GM12878 (cell line): ENCODE measurements at regions not wholly inside any gene's neighbourhood (a gene's known extent, or its start where the extent isn't known, plus 50 kb on each side); places are given as distances from the start of the nearest gene placed in this dataset.

Experiments
- ATAC-seq: fragments of 200-7000 bp; cut with Tn5 transposase; 3 replicates; pipeline ENCODE4 v1.9.1; 2020; ENCODE audit warnings: mild to moderate bottlenecking, moderate library complexity
- BruUV-seq: library from RNA; stranded (reverse); fragments of 400-500 nt; replicated peaks from 2 replicates; lab custom pipeline; 2021; lab: Mats Ljungman, UMichigan
- CTCF ChIA-PET: fragments of 300-600 bp; sonication (Branson Sonifier 250); formaldehyde crosslinking; extraction: SDS; loops from one replicate; lab custom pipeline; 2021; ENCODE audit warnings: inconsistent platforms; lab: Yijun Ruan, JAX
- POLR2A ChIA-PET: fragments of 350-600 bp; formaldehyde crosslinking; extraction: SDS; loops from one replicate; lab custom pipeline; 2021; ENCODE audit warnings: inconsistent platforms; lab: Charles Lee
- RAD21 ChIA-PET: fragments of 300-600 bp; sonication (Branson Sonifier 250); formaldehyde crosslinking; loops from one replicate; lab custom pipeline; 2023; ENCODE audit warnings: antibody characterized with exemption; ENCODE audit not compliant: unreplicated experiment; lab: Charles Lee
- SMC1A ChIA-PET: fragments of 300-600 bp; sonication (Branson Sonifier 250); formaldehyde crosslinking; loops from one replicate; lab custom pipeline; 2023; ENCODE audit not compliant: unreplicated experiment, uncharacterized antibody; lab: Charles Lee
- DNase-seq: peaks from one replicate; pipeline ENCODE4 v3.0.0-alpha.2; 2011; ENCODE audit warnings: low read depth, low spot score
- FAIRE-seq: peaks from 3 replicates; lab custom pipeline; 2011; peaks lifted over from hg19 to GRCh38; lab: Jason Lieb, UNC
- H2AFZ ChIP-seq: 2 replicates; pipeline ENCODE4 v1.6.0; 2011; ENCODE audit warnings: low read depth, low read length, control low read depth; ENCODE audit not compliant: control insufficient read depth
- H3K27ac ChIP-seq: 2 replicates; pipeline ENCODE4 v1.5.1; 2011; ENCODE audit warnings: control low read depth; ENCODE audit not compliant: control insufficient read depth, insufficient read depth
- H3K27me3 ChIP-seq, 2 experiments: replicated peaks in 1 of 2; 2 replicates each; pipeline versions ENCODE4 v1.6.0 to v1.6.1; 2011; ENCODE audit warnings: low read length in 1 of 2; ENCODE audit not compliant: control insufficient read depth in 2 of 2, insufficient read depth in 2 of 2
- H3K36me3 ChIP-seq, 2 experiments: 2 replicates each; pipeline ENCODE4 v1.5.1; 2011; ENCODE audit warnings: low read length in 1 of 2; ENCODE audit not compliant: control insufficient read depth in 2 of 2, insufficient read depth in 2 of 2
- H3K4me1 ChIP-seq: 2 replicates; pipeline ENCODE4 v1.6.1; 2011; ENCODE audit warnings: mild to moderate bottlenecking, low read length, moderate library complexity, mixed read lengths; ENCODE audit not compliant: control insufficient read depth, insufficient read depth
- H3K4me2 ChIP-seq: 2 replicates; pipeline ENCODE4 v1.6.0; 2011; ENCODE audit warnings: control low read depth; ENCODE audit not compliant: control insufficient read depth, insufficient read depth
- H3K4me3 ChIP-seq: fragments of 200-600 bp; sonication (generic); 2 replicates; pipeline ENCODE4 v1.5.1; 2016
- H3K79me2 ChIP-seq: 2 replicates; pipeline ENCODE4 v1.6.0; 2011; ENCODE audit warnings: low read length; ENCODE audit not compliant: control insufficient read depth, insufficient read depth
- H3K9ac ChIP-seq: 2 replicates; pipeline ENCODE4 v1.8.0; 2011; ENCODE audit warnings: low read length, control low read depth, mixed read lengths; ENCODE audit not compliant: control insufficient read depth, insufficient read depth
- H3K9me3 ChIP-seq: replicated peaks from 3 replicates; pipeline ENCODE4 v1.5.1; 2011; ENCODE audit warnings: mild to moderate bottlenecking, low read length; ENCODE audit not compliant: control insufficient read depth, insufficient read depth
- H4K20me1 ChIP-seq: 2 replicates; pipeline ENCODE4 v1.6.0; 2011; ENCODE audit not compliant: control insufficient read depth, insufficient read depth
- CBX5 ChIP-seq: sonication (generic); IDR thresholded peaks from 2 replicates; pipeline ENCODE4 v1.6.1; 2016; ENCODE audit warnings: low read depth, moderate library complexity, mild to moderate bottlenecking, inconsistent platforms
- CEBPZ ChIP-seq: fragments of 150-350 bp; IDR thresholded peaks from 2 replicates; pipeline ENCODE4 v1.6.1; 2016; ENCODE audit warnings: low read depth, low read length
- DPF2 ChIP-seq: fragments of 450-650 bp; IDR thresholded peaks from 2 replicates; pipeline ENCODE4 v1.6.1; 2017; ENCODE audit warnings: mild to moderate bottlenecking
- E2F8 ChIP-seq: fragments of 450-650 bp; IDR thresholded peaks from 2 replicates; pipeline ENCODE4 v1.6.1; 2018; ENCODE audit warnings: mild to moderate bottlenecking, low read depth, moderate library complexity; ENCODE audit not compliant: partially characterized antibody
- FOXK2 ChIP-seq: fragments of 450-650 bp; IDR thresholded peaks from 2 replicates; pipeline ENCODE4 v1.6.1; 2017; ENCODE audit warnings: mild to moderate bottlenecking, moderate library complexity
- NR2F1 ChIP-seq: fragments of 450-650 bp; conservative IDR thresholded peaks from 2 replicates; pipeline ENCODE4 v1.6.1; 2017; ENCODE audit warnings: mild to moderate bottlenecking
- PRDM15 ChIP-seq: fragments of 450-650 bp; formaldehyde crosslinking; IDR thresholded peaks from 2 replicates; pipeline ENCODE4 v1.4.0; 2020; ENCODE audit warnings: mild to moderate bottlenecking, moderate library complexity
- SREBF1 ChIP-seq: IDR thresholded peaks from 2 replicates; pipeline ENCODE4 v1.6.1; 2012; ENCODE audit warnings: mild to moderate bottlenecking, low read length
- ZBTB11 ChIP-seq: fragments of 450-650 bp; formaldehyde crosslinking; IDR thresholded peaks from 2 replicates; pipeline ENCODE4 v1.5.0; 2022; ENCODE audit warnings: mild to moderate bottlenecking, missing genetic modification characterization
- ZNF384 ChIP-seq: IDR thresholded peaks from 2 replicates; pipeline ENCODE4 v1.6.1; 2012; ENCODE audit warnings: low read depth, mild to moderate bottlenecking, low read length, improper control_type of control experiment, borderline replicate concordance
- WGBS: methylation state at CpG from one replicate; pipeline ENCODE4 v1.1.6; 2016; ENCODE audit warnings: low lambda C conversion rate; ENCODE audit not compliant: insufficient replicate concordance, insufficient coverage; ENCODE audit errors: missing lambda C conversion rate; 5-methylcytosine and 5-hydroxymethylcytosine counted together
- in situ Hi-C: fragments of 300-500 bp; cut with MboI; formaldehyde crosslinking; loops from 9 replicates; pipeline ENCODE4 v1.14.3; 2018; ENCODE audit warnings: mixed read lengths
- intact Hi-C: fragments of 100-400 bp; cut with micrococcal nuclease; formaldehyde crosslinking; loops from one replicate; pipeline ENCODE4 v1.14.2; 2022; ENCODE audit not compliant: unreplicated experiment

GRCh38 chr3:151675858-151676615 lies 57.7 kb upstream of the AADACL2 start:
- ChIA-PET CTCF (no interaction called here), POLR2A (no interaction called here), SMC1A (no interaction called here), RAD21 (no interaction called here)
- Histone ChIP-seq H3K4me3 (no peak overlapping the region), H3K4me1 (no peaks in the 10 kb centered on the region), H2AFZ (no peak overlapping the region), H3K27me3 (no peaks in the 10 kb centered on the region), H4K20me1 (no peaks in the 10 kb centered on the region), H3K9me3 (no peaks in the 10 kb centered on the region), H3K27ac (no peak overlapping the region), H3K9ac (no peak overlapping the region), H3K79me2 (no peaks in the 10 kb centered on the region), H3K4me2 (no peak overlapping the region), H3K36me3 (no peaks in the 10 kb centered on the region)
- BruUV-seq: no TSS peak
- no peak for ATAC-seq
- 43% methylated on average over 8 of the region's 8 CpGs for WGBS
- in situ Hi-C loops: no loop called here
- FAIRE-seq: no peak
- intact Hi-C loops: no loop called here
- no peak for DNase-seq
- no peak for TF ChIP-seq FOXK2
- no peak for TF ChIP-seq ZNF384
- TF ChIP-seq E2F8: no peak
- TF ChIP-seq CEBPZ: no peak
- TF ChIP-seq DPF2: no peak
- no peak for TF ChIP-seq PRDM15 (CRISPR knock-in tag)
- TF ChIP-seq CBX5: no peak
- no peak for TF ChIP-seq ZBTB11
- no peak for TF ChIP-seq NR2F1
- TF ChIP-seq SREBF1: no peak
